ENCODE measurements at regions not wholly inside any gene's neighbourhood (a gene's known extent, or its start where the extent isn't known, plus 50 kb on each side); places are given as distances from the start of the nearest gene placed in this dataset.

DNA sequence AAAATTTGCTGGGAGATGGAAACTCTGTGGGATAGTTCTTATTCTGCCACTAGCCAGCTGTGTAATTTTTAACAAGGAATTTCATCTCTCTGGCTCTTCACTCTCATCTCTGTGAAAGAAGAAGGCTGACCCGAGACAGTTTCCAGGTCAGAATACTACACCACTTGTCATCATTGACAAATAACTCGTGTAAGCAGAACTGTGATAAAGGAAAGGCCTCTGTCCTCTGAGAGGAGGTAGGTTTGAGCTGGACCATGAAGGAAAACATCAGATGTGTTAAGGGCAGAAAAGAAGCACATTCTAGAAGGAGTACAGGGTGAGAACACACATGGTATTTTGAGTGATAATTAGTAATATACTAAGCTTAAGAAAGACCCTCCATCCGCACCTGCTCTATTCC, 211.4 kb upstream of the DDX18 start:
- no peaks in the 10 kb centered on the region for H3K27me3 ChIP-seq (ENCODE audit: low read length)
- H3K9me3 ChIP-seq (ENCODE audit: low read length): no peaks in the 10 kb centered on the region
- H3K27ac ChIP-seq (ENCODE audit: low read length): no peak overlapping the region
- H3K9ac ChIP-seq (ENCODE audit: low read length): no peak overlapping the region
- no peaks in the 10 kb centered on the region for H3F3A ChIP-seq (ENCODE audit: low read length, unreplicated experiment)
- ChIA-PET CTCF (no interaction called here), POLR2A (ENCODE audit: unreplicated experiment) (no interaction called here)
- no peaks in the 10 kb centered on the region for H4K20me1 ChIP-seq (ENCODE audit: low read length)
- no peak overlapping the region for H3K4me3 ChIP-seq (ENCODE audit: low read length)
- H3K36me3 ChIP-seq (ENCODE audit: low read depth, low read length): no peaks in the 10 kb centered on the region
- BruUV-seq (replicated peaks): no TSS peak
- H3K9me2 ChIP-seq (replicated peaks; ENCODE audit: low read length): no peaks in the 10 kb centered on the region
- DNase-seq (no peak), ATAC-seq (no peak)
- no peak overlapping the region for H3K4me2 ChIP-seq (ENCODE audit: low read length)
- intact Hi-C loops (cut with micrococcal nuclease): no loop called here
- TF ChIP-seq EZH2phosphoT487 (IDR thresholded peaks at IDR 0.05; ENCODE audit: borderline replicate concordance, low read length) (no peak), EZH2 (IDR thresholded peaks at IDR 0.05; ENCODE audit: low read length, unreplicated experiment) (no peak)
- TF ChIP-seq, protein P1, sequence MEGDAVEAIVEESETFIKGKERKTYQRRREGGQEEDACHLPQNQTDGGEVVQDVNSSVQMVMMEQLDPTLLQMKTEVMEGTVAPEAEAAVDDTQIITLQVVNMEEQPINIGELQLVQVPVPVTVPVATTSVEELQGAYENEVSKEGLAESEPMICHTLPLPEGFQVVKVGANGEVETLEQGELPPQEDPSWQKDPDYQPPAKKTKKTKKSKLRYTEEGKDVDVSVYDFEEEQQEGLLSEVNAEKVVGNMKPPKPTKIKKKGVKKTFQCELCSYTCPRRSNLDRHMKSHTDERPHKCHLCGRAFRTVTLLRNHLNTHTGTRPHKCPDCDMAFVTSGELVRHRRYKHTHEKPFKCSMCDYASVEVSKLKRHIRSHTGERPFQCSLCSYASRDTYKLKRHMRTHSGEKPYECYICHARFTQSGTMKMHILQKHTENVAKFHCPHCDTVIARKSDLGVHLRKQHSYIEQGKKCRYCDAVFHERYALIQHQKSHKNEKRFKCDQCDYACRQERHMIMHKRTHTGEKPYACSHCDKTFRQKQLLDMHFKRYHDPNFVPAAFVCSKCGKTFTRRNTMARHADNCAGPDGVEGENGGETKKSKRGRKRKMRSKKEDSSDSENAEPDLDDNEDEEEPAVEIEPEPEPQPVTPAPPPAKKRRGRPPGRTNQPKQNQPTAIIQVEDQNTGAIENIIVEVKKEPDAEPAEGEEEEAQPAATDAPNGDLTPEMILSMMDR (conservative IDR thresholded peaks at IDR 0.05; ENCODE audit: low read depth, low read length): no peak
- H2AFZ ChIP-seq (ENCODE audit: low read length): no peak overlapping the region
- no peaks in the 10 kb centered on the region for H3K4me1 ChIP-seq (ENCODE audit: insufficient read depth, low read length)
- no peaks in the 10 kb centered on the region for H3K79me2 ChIP-seq (ENCODE audit: low read length)

DNA sequence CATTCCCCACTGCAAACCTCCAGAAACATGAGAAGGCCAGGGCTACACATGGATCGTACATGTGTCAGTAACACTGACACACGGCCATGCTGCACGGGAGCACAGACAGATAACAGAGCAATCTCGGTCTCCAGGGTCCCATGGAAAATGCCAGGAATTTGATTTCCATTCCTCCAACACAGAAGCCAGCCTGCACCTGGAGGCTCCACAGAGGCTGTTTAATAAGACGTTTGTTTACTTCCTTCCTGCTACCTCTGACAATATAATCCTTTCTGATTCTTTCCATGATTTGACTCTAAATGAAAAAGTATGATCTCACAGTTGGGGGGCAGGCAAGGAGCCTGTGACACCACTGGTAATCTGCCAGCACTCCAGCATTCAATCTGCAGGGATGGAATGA, 210.9 kb upstream of the DDX18 start:
- Histone ChIP-seq H3K9me2 (replicated peaks; ENCODE audit: low read length) (no peaks in the 10 kb centered on the region), H4K20me1 (ENCODE audit: low read length) (no peaks in the 10 kb centered on the region), H3K79me2 (ENCODE audit: low read length) (no peaks in the 10 kb centered on the region), H3K27ac (ENCODE audit: low read length) (no peak overlapping the region), H3K27me3 (ENCODE audit: low read length) (no peaks in the 10 kb centered on the region), H3K9ac (ENCODE audit: low read length) (no peak overlapping the region), H2AFZ (ENCODE audit: low read length) (no peak overlapping the region), H3K4me2 (ENCODE audit: low read length) (no peak overlapping the region), H3K36me3 (ENCODE audit: low read depth, low read length) (no peaks in the 10 kb centered on the region), H3K9me3 (ENCODE audit: low read length) (no peaks in the 10 kb centered on the region), H3K4me1 (ENCODE audit: insufficient read depth, low read length) (no peaks in the 10 kb centered on the region), H3K4me3 (ENCODE audit: low read length) (no peak overlapping the region), H3F3A (ENCODE audit: low read length, unreplicated experiment) (no peaks in the 10 kb centered on the region)
- no peak for DNase-seq
- no TSS peak for BruUV-seq (replicated peaks)
- intact Hi-C loops (cut with micrococcal nuclease): no loop called here
- ChIA-PET POLR2A (ENCODE audit: unreplicated experiment) (no interaction called here), CTCF (no interaction called here)
- ATAC-seq: no peak
- TF ChIP-seq EZH2phosphoT487 (IDR thresholded peaks at IDR 0.05; ENCODE audit: borderline replicate concordance, low read length): no peak
- TF ChIP-seq, protein P1 (conservative IDR thresholded peaks at IDR 0.05; ENCODE audit: low read depth, low read length): no peak
- no peak for TF ChIP-seq EZH2 (IDR thresholded peaks at IDR 0.05; ENCODE audit: low read length, unreplicated experiment)

DNA sequence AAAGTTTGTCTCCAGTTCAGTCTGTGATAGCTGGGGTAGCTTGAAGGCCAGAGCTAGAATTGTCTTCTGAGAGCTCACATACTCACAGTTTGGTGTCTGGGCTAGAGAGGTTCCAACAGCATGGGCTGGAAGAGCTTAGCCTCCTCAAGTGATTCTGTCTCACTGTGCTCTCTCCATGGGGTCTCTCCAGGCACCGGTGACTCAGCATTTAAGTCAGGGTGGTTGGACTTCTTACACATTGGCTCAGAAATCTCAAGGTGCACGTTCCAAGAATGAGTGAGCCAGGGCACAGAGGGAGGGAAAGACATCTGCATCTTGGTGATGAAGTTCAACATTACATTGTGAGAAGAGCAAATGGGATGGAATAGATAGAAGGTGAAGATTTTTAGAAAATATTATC, 207.3 kb upstream of the DDX18 start:
- no peak overlapping the region for H3K4me2 ChIP-seq (ENCODE audit: low read length)
- no peaks in the 10 kb centered on the region for H3K79me2 ChIP-seq (ENCODE audit: low read length)
- ATAC-seq: no peak
- H3K9me2 ChIP-seq (replicated peaks; ENCODE audit: low read length): no peaks in the 10 kb centered on the region
- intact Hi-C loops (cut with micrococcal nuclease): no loop called here
- no TSS peak for BruUV-seq (replicated peaks)
- H3K36me3 ChIP-seq (ENCODE audit: low read depth, low read length): no peaks in the 10 kb centered on the region
- H3K4me3 ChIP-seq (ENCODE audit: low read length): no peak overlapping the region
- H4K20me1 ChIP-seq (ENCODE audit: low read length): no peaks in the 10 kb centered on the region
- H3K4me1 ChIP-seq (ENCODE audit: insufficient read depth, low read length): no peaks in the 10 kb centered on the region
- H3F3A ChIP-seq (ENCODE audit: low read length, unreplicated experiment): no peaks in the 10 kb centered on the region
- H3K9me3 ChIP-seq (ENCODE audit: low read length): no peaks in the 10 kb centered on the region
- ChIA-PET POLR2A (ENCODE audit: unreplicated experiment) (no interaction called here), CTCF (no interaction called here)
- TF ChIP-seq EZH2phosphoT487 (IDR thresholded peaks at IDR 0.05; ENCODE audit: borderline replicate concordance, low read length) (no peak), EZH2 (IDR thresholded peaks at IDR 0.05; ENCODE audit: low read length, unreplicated experiment) (no peak)
- TF ChIP-seq, protein P1 (conservative IDR thresholded peaks at IDR 0.05; ENCODE audit: low read depth, low read length): no peak
- DNase-seq: no peak
- no peak overlapping the region for H3K9ac ChIP-seq (ENCODE audit: low read length)
- H2AFZ ChIP-seq (ENCODE audit: low read length): no peak overlapping the region
- no peak overlapping the region for H3K27ac ChIP-seq (ENCODE audit: low read length)
- no peaks in the 10 kb centered on the region for H3K27me3 ChIP-seq (ENCODE audit: low read length)

Measured in PC-3 (cell line).